BLaER1 treated with 17β-estradiol and CSF1 and Interleukin-3, amounts not matched to agents 10 nM and 100 nM (cell line): ENCODE measurements at regions not wholly inside any gene's neighbourhood (a gene's known extent, or its start where the extent isn't known, plus 50 kb on each side); places are given as distances from the start of the nearest gene placed in this dataset.
A peak's percentile ranks its signal among the peaks of the same experiment; 100 is the strongest.

ENCODE experiments used
- H3K27ac ChIP-seq, 11 experiments: shearing (Covaris generic); formaldehyde crosslinking; 2 replicates each; pipeline ENCODE4 v1.8.1; 2022
- H3K27me3 ChIP-seq, 11 experiments: shearing (Covaris generic); formaldehyde crosslinking; 2 replicates each; pipeline ENCODE4 v1.8.1; 2022
- H3K36me3 ChIP-seq, 11 experiments: shearing (Covaris generic); formaldehyde crosslinking; 2 replicates each; pipeline ENCODE4 v1.8.1; 2022
- H3K4me1 ChIP-seq, 10 experiments: shearing (Covaris generic); formaldehyde crosslinking; 2 replicates each; pipeline ENCODE4 v1.8.1; 2022
- H3K4me2 ChIP-seq, 11 experiments: shearing (Covaris generic); formaldehyde crosslinking; 2 replicates each; pipeline ENCODE4 v1.8.1; 2022
- H3K4me3 ChIP-seq, 10 experiments: shearing (Covaris generic); formaldehyde crosslinking; 2 replicates each; pipeline ENCODE4 v1.8.1; 2022
- H3K9ac ChIP-seq, 11 experiments: shearing (Covaris generic); formaldehyde crosslinking; 2 replicates each; pipeline ENCODE4 v1.8.1; 2022
- H3K9me3 ChIP-seq, 11 experiments: shearing (Covaris generic); formaldehyde crosslinking; replicated peaks in 1 of 11; 2 replicates each; pipeline ENCODE4 v1.8.1; 2022
- H4K20me1 ChIP-seq, 11 experiments: shearing (Covaris generic); formaldehyde crosslinking; 2 replicates each; pipeline ENCODE4 v1.8.1; 2022
- Cebpa-rat ChIP-seq, 11 experiments: shearing (Covaris generic); IDR thresholded peaks; 2 replicates each; pipeline ENCODE4 v1.8.1; 2022

- Histone ChIP-seq H3K4me1 (peaks cover 0 to 41% (median 9%) of the 10 kb centered on the region in 10 experiments; a peak in 15 of 20 replicates), H3K27me3 (no peaks in the 10 kb centered on the region), H4K20me1 (no peaks in the 10 kb centered on the region), H3K27ac (no peak overlapping the region), H3K4me2 (peak overlapping the region in 2 of 11 experiments; percentile 51 to 57; a peak in 4 of 22 replicates), H3K9me3 (no peaks in the 10 kb centered on the region), H3K9ac (no peak overlapping the region), H3K36me3 (no peaks in the 10 kb centered on the region), H3K4me3 (no peak overlapping the region)
- TF ChIP-seq Cebpa-rat (IDR thresholded peaks at IDR 0.05), result no peak
Measured at GRCh38 chr16:79393564-79393963, 207.0 kb downstream of the MAF start.

- H3K4me2 ChIP-seq, result peak overlapping the region in 1 of 11 experiments; percentile 51; a peak in 1 of 22 replicates
- H3K27ac ChIP-seq, result no peak overlapping the region
- H3K9ac ChIP-seq, result no peak overlapping the region
- TF ChIP-seq Cebpa-rat (IDR thresholded peaks at IDR 0.05), result no peak
- H4K20me1 ChIP-seq, result no peaks in the 10 kb centered on the region
- no peaks in the 10 kb centered on the region for H3K9me3 ChIP-seq
- H3K4me1 ChIP-seq, result peaks cover 0 to 40% (median 9%) of the 10 kb centered on the region in 10 experiments; a peak in 15 of 20 replicates
- no peak overlapping the region for H3K4me3 ChIP-seq
- H3K27me3 ChIP-seq, result no peaks in the 10 kb centered on the region
- no peaks in the 10 kb centered on the region for H3K36me3 ChIP-seq
Measured at GRCh38 chr16:79393127-79393526, 207.4 kb downstream of the MAF start.

GRCh38 chr16:79392081-79392480 is 208.5 kb downstream of the MAF start:
- Histone ChIP-seq H3K27ac (no peak overlapping the region), H3K4me2 (peak overlapping the region in 2 of 11 experiments; percentile 0 to 14; a peak in 2 of 22 replicates), H3K9ac (no peak overlapping the region), H4K20me1 (no peaks in the 10 kb centered on the region), H3K27me3 (no peaks in the 10 kb centered on the region), H3K4me1 (peaks cover 0 to 40% (median 9%) of the 10 kb centered on the region in 10 experiments; a peak in 15 of 20 replicates), H3K9me3 (no peaks in the 10 kb centered on the region), H3K4me3 (no peak overlapping the region), H3K36me3 (no peaks in the 10 kb centered on the region)
- no peak for TF ChIP-seq Cebpa-rat (IDR thresholded peaks at IDR 0.05)

GRCh38 chr16:79391395-79391794 is 209.1 kb downstream of the MAF start:
- Histone ChIP-seq H3K27me3 (no peaks in the 10 kb centered on the region), H3K36me3 (no peaks in the 10 kb centered on the region), H3K27ac (no peak overlapping the region), H3K4me1 (peaks cover 0 to 40% (median 9%) of the 10 kb centered on the region in 10 experiments; a peak in 15 of 20 replicates), H3K4me2 (peak overlapping the region in 9 of 11 experiments; percentile 10 to 51 (median 28); a peak in 10 of 22 replicates), H3K9ac (no peak overlapping the region), H3K4me3 (no peak overlapping the region), H4K20me1 (no peaks in the 10 kb centered on the region), H3K9me3 (no peaks in the 10 kb centered on the region)
- no peak for TF ChIP-seq Cebpa-rat (IDR thresholded peaks at IDR 0.05)

- Histone ChIP-seq H3K4me2 (peak overlapping the region in 2 of 11 experiments; percentile 10 to 34; a peak in 3 of 22 replicates), H3K9ac (no peak overlapping the region)
Measured at GRCh38 chr16:79390481-79391051, 210.0 kb downstream of the MAF start.

GRCh38 chr16:79388396-79388795 is 212.1 kb downstream of the MAF start:
- H4K20me1 ChIP-seq, result no peaks in the 10 kb centered on the region
- no peak for TF ChIP-seq Cebpa-rat (IDR thresholded peaks at IDR 0.05)
- no peak overlapping the region for H3K4me3 ChIP-seq
- no peaks in the 10 kb centered on the region for H3K36me3 ChIP-seq
- H3K4me1 ChIP-seq, result peaks cover 0 to 12% (median 8%) of the 10 kb centered on the region in 10 experiments; a peak in 13 of 20 replicates
- H3K27me3 ChIP-seq, result no peaks in the 10 kb centered on the region
- no peak overlapping the region for H3K9ac ChIP-seq
- H3K9me3 ChIP-seq, result no peaks in the 10 kb centered on the region
- no peak overlapping the region for H3K4me2 ChIP-seq
- no peak overlapping the region for H3K27ac ChIP-seq

More at GRCh38 chr16:79390481-79391051, 210.0 kb downstream of the MAF start:
- Histone ChIP-seq H3K27me3 (no peaks in the 10 kb centered on the region), H3K9me3 (no peaks in the 10 kb centered on the region), H4K20me1 (no peaks in the 10 kb centered on the region), H3K4me3 (no peak overlapping the region), H3K4me1 (peaks cover 0 to 34% (median 9%) of the 10 kb centered on the region in 10 experiments; a peak in 15 of 20 replicates), H3K36me3 (no peaks in the 10 kb centered on the region), H3K27ac (no peak overlapping the region)
- no peak for TF ChIP-seq Cebpa-rat (IDR thresholded peaks at IDR 0.05)

GRCh38 chr16:79386299-79386698 is 214.2 kb downstream of the MAF start:
- Histone ChIP-seq H3K36me3 (no peaks in the 10 kb centered on the region), H3K9me3 (no peaks in the 10 kb centered on the region), H3K27me3 (no peaks in the 10 kb centered on the region), H3K27ac (no peak overlapping the region), H3K4me2 (no peak overlapping the region), H3K4me1 (peaks cover 6 to 17% (median 11%) of the 10 kb centered on the region in 10 experiments; a peak in 19 of 20 replicates), H3K4me3 (no peak overlapping the region), H3K9ac (no peak overlapping the region), H4K20me1 (no peaks in the 10 kb centered on the region)
- no peak for TF ChIP-seq Cebpa-rat (IDR thresholded peaks at IDR 0.05)

GRCh38 chr16:79381603-79382042 is 218.9 kb downstream of the MAF start:
- Histone ChIP-seq H3K27me3 (no peaks in the 10 kb centered on the region), H3K4me3 (no peak overlapping the region), H3K4me2 (peak overlapping the region; percentile 37 to 81 (median 62); a peak in 19 of 22 replicates), H3K9ac (no peak overlapping the region), H3K36me3 (no peaks in the 10 kb centered on the region), H3K4me1 (peaks cover 11 to 21% (median 15%) of the 10 kb centered on the region in 10 experiments; a peak in 19 of 20 replicates), H3K9me3 (peaks cover 0 to 8% (median 7%) of the 10 kb centered on the region in 11 experiments; a peak in 17 of 22 replicates), H3K27ac (peak overlapping the region in 4 of 11 experiments; percentile 44 to 56 (median 50); a peak in 5 of 22 replicates), H4K20me1 (no peaks in the 10 kb centered on the region)
- no peak for TF ChIP-seq Cebpa-rat (IDR thresholded peaks at IDR 0.05)

GRCh38 chr16:79380995-79381602 is 219.4 kb downstream of the MAF start:
- Histone ChIP-seq H3K9ac (peak overlapping the region in 1 of 11 experiments; percentile 17; a peak in 1 of 22 replicates), H3K27me3 (no peaks in the 10 kb centered on the region), H3K9me3 (peaks cover 0 to 8% (median 7%) of the 10 kb centered on the region in 11 experiments; a peak in 17 of 22 replicates), H3K4me3 (no peak overlapping the region), H3K27ac (peak overlapping the region in 4 of 11 experiments; percentile 44 to 56 (median 50); a peak in 6 of 22 replicates), H3K4me1 (peaks cover 11 to 21% (median 15%) of the 10 kb centered on the region in 10 experiments; a peak in 19 of 20 replicates), H3K36me3 (no peaks in the 10 kb centered on the region), H4K20me1 (no peaks in the 10 kb centered on the region), H3K4me2 (peak overlapping the region; percentile 37 to 81 (median 62))
- TF ChIP-seq Cebpa-rat (IDR thresholded peaks at IDR 0.05), result no peak
